ENCODE measurements at regions not wholly inside any gene's neighbourhood (a gene's known extent, or its start where the extent isn't known, plus 50 kb on each side); places are given as distances from the start of the nearest gene placed in this dataset.

DNA sequence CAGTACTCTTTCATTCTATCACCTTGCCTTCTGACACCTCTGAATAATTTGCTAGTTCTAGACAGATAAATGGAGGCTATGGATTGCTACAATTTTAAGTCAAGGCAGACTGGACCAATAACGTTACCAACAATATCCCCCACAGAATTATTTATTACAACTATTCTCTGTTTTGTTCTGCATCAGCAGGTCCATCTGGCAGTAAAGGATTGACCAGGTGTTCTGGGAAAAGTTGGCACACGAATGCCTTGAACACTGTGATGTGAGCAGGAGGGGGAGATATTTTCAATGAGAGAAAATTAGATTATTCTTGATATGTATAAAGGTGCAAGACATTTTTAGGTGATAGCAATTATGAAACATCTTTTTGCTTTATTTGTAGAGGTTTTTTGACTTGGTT lies 718.8 kb upstream of the TMPRSS15 start:
- no peaks in the 10 kb centered on the region for H3K36me3 ChIP-seq (replicated peaks; ENCODE audit: control insufficient read depth, insufficient read depth, low read length)
- DNase-seq = no peak
- no peak overlapping the region for H3K4me3 ChIP-seq (ENCODE audit: insufficient read depth, low read depth, low read length)
- no peaks in the 10 kb centered on the region for H3K27me3 ChIP-seq (ENCODE audit: control insufficient read depth, insufficient read depth, low read length)

DNA sequence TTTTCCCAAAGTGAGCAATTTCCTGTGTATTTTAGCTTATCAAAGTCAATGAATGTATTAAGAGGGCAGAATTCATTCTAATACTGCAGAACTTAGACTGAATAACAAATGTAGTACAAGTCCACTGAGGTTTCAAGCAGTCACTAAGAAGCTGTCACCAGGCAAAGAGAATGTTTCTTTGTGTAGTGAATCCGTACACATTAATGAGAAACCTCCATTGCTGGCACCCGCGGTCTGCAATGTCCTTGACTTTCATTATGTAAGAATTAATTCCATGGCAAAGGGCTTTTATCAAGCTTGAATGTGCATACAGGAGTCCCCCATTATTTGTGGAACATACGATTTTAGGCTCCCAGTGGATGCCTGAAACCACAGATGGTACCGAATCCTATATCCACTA lies 719.5 kb upstream of the TMPRSS15 start:
- H3K27me3 ChIP-seq (ENCODE audit: control insufficient read depth, insufficient read depth, low read length) = no peaks in the 10 kb centered on the region
- no peak overlapping the region for H3K4me3 ChIP-seq (ENCODE audit: insufficient read depth, low read depth, low read length)
- no peak for DNase-seq
- H3K36me3 ChIP-seq (replicated peaks; ENCODE audit: control insufficient read depth, insufficient read depth, low read length) = no peaks in the 10 kb centered on the region

DNA sequence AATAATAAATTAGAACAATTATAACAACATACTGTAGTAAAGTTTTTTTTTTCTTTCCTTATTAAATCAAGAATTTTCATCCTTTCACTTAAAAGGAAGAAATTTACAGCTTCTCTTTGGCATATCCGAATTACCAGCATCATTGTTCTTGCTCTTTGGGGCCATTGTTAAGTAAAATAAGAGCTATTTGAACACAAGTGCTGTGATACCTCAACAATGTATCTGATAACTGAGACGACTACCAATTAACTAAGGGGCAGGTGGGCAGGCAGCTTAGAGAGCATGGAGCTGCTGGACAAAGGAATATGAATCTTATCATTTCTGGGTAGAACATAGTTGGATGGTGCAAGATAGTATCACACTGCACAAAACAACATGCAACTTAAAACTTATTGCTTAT lies 719.9 kb upstream of the TMPRSS15 start:
- H3K4me3 ChIP-seq (ENCODE audit: insufficient read depth, low read depth, low read length) = no peak overlapping the region
- H3K36me3 ChIP-seq (replicated peaks; ENCODE audit: control insufficient read depth, insufficient read depth, low read length) = no peaks in the 10 kb centered on the region
- H3K27me3 ChIP-seq (ENCODE audit: control insufficient read depth, insufficient read depth, low read length) = no peaks in the 10 kb centered on the region
- DNase-seq = peak; percentile 5

DNA sequence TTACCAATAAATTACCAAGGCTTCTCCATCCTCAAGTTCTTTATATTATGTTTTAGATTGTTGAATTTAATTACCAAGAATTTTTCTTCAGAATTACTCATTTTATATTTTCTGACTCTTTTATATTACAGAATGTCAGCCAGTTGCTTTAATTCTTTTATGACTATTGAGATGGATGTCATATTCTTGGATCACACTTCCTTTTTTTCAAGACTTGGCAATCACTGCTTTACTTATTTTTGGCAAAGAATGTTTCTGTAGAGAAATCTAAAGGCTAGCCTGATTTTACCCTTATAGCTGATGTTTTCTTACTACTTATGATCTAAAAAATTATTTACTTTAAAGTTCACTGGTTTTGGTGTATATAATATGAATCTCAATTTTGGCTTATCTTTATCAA lies 721.1 kb upstream of the TMPRSS15 start:
- H3K36me3 ChIP-seq (replicated peaks; ENCODE audit: control insufficient read depth, insufficient read depth, low read length) = no peaks in the 10 kb centered on the region

DNA sequence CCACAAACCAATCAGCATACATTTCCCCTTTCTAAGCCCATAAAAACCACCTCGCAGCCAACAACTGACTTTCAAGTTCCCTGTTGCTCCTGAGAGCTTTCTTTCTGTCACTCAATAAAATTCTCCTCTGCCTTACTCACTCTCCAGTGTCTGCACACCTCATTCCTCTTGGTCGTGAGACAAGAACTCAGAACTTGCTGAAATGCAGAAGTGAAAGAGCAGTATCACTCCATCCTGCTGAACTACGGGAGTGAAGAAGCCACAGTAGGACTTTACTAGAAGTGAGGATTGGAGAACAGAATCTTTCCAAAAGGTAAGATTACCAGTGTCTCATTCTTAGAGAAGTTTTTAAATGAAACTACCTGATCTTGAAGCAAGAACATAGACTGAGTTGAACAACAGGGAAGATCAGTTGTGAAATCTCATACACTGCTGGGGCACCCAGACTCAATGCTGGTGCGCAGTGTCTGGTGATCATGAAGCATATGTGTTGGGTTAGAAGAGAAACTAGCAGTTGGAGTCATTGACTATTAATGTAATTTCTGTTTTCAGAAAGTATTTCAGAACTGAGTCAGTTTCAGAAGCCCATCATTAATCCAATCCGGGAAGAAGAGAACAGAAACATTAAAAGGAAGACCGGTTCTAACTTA lies 726.9 kb upstream of the TMPRSS15 start:
- no peaks in the 10 kb centered on the region for H3K27me3 ChIP-seq (ENCODE audit: control insufficient read depth, insufficient read depth, low read length)
- no peaks in the 10 kb centered on the region for H3K36me3 ChIP-seq (replicated peaks; ENCODE audit: control insufficient read depth, insufficient read depth, low read length)
- H3K4me3 ChIP-seq (ENCODE audit: insufficient read depth, low read depth, low read length) = no peak overlapping the region
- DNase-seq = no peak

More for the DNA sequence above, 721.1 kb upstream of the TMPRSS15 start:
- Histone ChIP-seq H3K27me3 (ENCODE audit: control insufficient read depth, insufficient read depth, low read length) (no peaks in the 10 kb centered on the region), H3K4me3 (ENCODE audit: insufficient read depth, low read depth, low read length) (no peak overlapping the region)
- no peak for DNase-seq

DNA sequence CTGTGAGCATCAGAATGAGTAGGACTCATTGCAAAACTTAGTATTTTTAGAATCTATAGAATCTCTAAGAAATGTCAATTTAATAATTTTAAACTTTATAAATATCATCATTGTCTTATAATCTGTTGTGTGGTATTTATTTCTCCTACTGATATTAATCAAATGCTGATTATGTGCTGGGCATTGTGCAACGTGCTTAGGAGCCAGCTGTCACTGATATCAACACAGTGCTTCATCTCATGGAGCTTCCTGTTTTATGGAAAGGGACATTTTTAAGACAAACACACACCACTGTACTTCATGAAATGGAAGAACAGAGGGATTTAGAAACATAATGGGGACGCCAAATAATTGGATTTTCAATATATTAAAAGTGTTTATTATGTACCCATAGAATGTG lies 737.9 kb upstream of the TMPRSS15 start:
- DNase-seq = no peak
- H3K4me3 ChIP-seq (ENCODE audit: insufficient read depth, low read depth, low read length) = no peak overlapping the region

DNA sequence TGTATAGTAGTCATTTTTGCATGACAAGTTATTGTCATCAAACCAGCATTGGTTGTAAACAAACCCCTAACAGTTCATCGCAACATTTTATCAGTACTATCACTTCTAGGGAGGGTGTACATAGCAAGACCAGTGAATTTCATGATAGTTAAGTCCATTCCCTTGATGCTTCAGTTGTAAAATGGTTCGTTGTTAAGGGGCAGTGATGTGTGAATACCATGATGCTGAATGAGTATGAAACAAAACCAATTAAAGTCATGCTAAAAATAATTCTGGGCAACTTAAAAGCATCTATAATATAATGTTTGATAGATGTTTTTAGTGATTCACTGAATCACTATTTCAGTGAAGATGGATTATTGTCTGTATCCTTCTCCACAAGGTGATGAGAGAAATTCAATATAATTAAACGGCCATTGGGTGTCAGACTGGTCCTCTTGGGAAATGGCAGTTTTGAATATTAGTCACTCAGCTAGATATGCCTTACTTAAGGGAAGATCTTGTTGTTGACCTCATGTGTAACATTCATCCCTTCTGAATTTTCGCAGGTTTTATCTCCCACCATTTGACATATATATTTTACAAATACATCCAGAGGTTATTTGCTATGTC lies 742.2 kb upstream of the TMPRSS15 start:
- no peaks in the 10 kb centered on the region for H3K27me3 ChIP-seq (ENCODE audit: control insufficient read depth, insufficient read depth, low read length)
- DNase-seq = no peak
- no peaks in the 10 kb centered on the region for H3K36me3 ChIP-seq (replicated peaks; ENCODE audit: control insufficient read depth, insufficient read depth, low read length)
- no peak overlapping the region for H3K4me3 ChIP-seq (ENCODE audit: insufficient read depth, low read depth, low read length)

More for the DNA sequence above, 737.9 kb upstream of the TMPRSS15 start:
- Histone ChIP-seq H3K36me3 (replicated peaks; ENCODE audit: control insufficient read depth, insufficient read depth, low read length) (no peaks in the 10 kb centered on the region), H3K27me3 (ENCODE audit: control insufficient read depth, insufficient read depth, low read length) (no peaks in the 10 kb centered on the region)

DNA sequence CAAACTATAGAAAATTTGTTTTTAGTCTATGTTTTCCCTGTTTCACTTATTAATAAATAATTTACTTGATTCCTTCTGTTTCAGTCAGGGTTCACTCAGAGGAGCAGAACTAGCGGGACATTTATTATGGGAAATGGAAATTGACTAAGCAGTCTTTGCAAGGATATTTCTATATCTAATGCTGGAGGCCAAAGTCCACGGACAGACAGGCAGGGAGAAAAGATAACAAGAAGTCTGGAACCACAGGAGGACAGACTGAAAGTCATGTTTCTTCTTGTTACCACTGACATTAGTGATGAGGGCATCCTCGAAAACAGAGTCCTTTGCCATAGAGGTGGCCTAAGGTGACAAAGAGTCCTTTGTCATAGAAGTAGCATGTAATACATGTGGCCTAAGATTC lies 744.5 kb upstream of the TMPRSS15 start:
- Histone ChIP-seq H3K36me3 (replicated peaks; ENCODE audit: control insufficient read depth, insufficient read depth, low read length) (no peaks in the 10 kb centered on the region), H3K4me3 (ENCODE audit: insufficient read depth, low read depth, low read length) (no peak overlapping the region), H3K27me3 (ENCODE audit: control insufficient read depth, insufficient read depth, low read length) (no peaks in the 10 kb centered on the region)
- DNase-seq = no peak

DNA sequence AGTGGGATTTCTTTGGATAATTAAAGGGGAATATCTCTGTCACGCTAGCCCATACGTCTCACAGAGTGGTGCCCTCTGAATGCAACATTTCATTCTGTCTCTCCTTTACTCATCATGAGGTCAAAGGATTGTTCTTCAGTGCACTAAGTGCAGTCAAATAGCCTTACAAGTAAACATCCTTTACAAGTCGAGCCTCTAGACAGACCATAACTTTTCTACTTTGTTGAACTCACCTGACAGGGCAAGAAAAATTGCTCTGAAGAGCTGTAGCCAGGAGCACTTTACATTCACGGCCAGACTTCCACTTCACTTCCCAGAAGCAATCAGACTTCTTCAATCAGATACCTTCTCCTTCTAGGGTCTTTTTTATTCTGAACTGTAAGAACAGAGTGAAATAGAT lies 768.0 kb upstream of the TMPRSS15 start:
- no peaks in the 10 kb centered on the region for H3K27me3 ChIP-seq (ENCODE audit: control insufficient read depth, insufficient read depth, low read length)
- no peak overlapping the region for H3K4me3 ChIP-seq (ENCODE audit: insufficient read depth, low read depth, low read length)
- H3K36me3 ChIP-seq (replicated peaks; ENCODE audit: control insufficient read depth, insufficient read depth, low read length) = no peaks in the 10 kb centered on the region
- no peak for DNase-seq

DNA sequence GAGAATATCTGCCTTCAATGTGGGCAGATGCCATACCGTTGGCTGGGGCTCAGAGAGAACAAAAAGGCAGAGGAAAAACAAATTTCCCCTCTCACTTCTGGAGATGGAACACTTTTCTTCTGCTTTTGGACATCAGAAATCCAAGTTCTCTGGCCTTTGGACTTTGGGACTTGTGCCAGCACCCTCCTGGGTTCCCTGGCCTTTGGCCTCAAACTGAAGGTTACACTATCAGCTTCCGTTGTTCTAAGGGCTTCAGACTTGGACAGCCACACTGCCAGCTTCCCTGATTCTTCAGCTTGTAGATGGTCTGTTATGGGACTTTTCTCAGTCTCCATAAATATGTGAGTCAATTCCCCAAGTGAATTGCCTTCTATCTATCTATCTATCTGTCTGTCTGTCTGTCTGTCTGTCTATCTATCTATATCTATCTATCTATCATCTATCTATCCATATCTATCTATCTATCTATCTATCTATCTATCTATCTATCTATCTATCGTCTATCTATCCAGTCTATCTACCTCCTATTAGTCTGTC lies 778.1 kb upstream of the TMPRSS15 start:
- Histone ChIP-seq H3K36me3 (replicated peaks; ENCODE audit: control insufficient read depth, insufficient read depth, low read length) (no peaks in the 10 kb centered on the region), H3K27me3 (ENCODE audit: control insufficient read depth, insufficient read depth, low read length) (no peaks in the 10 kb centered on the region), H3K4me3 (ENCODE audit: insufficient read depth, low read depth, low read length) (no peak overlapping the region)
- DNase-seq = no peak

DNA sequence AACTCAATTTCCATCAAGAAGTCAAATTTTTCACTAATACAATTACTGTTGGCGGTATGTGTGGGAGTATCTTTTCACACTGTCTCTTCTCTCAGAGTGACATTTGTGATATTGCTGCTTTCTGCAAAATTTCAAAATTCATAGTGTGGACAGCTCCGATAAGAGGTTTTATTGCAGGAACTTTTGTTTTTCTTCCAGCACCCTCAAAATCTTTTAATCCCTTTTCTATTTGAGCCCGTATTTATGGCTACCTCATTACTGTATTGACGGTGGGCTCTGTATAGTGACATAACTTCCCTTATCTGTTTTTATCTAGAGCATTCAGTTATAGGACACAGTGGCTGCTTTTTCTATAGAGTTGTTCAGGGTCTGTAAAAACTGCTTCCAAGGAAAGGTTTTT lies 794.4 kb upstream of the TMPRSS15 start:
- Histone ChIP-seq H3K27me3 (ENCODE audit: control insufficient read depth, insufficient read depth, low read length) (no peaks in the 10 kb centered on the region), H3K4me3 (ENCODE audit: insufficient read depth, low read depth, low read length) (no peak overlapping the region), H3K36me3 (replicated peaks; ENCODE audit: control insufficient read depth, insufficient read depth, low read length) (no peaks in the 10 kb centered on the region)
- no peak for DNase-seq

DNA sequence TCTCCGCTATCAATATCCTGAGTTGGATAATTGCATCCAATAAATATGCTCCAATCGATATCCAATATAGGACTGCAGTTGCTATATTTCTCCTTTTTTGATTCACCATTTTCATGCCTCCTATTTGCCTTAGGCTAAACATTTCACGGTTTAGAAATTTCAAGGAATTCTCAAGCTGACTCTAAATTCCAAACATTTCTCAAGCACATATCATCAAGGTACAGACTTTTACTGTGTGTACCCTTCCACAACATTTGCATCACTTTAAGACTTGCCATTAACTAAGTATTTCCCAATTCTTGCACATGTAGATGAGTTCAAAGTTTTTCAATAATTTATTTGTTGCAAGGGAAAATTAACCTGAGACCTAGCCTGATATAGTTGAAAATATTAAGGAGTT lies 795.2 kb upstream of the TMPRSS15 start:
- no peaks in the 10 kb centered on the region for H3K27me3 ChIP-seq (ENCODE audit: control insufficient read depth, insufficient read depth, low read length)
- DNase-seq = no peak
- H3K36me3 ChIP-seq (replicated peaks; ENCODE audit: control insufficient read depth, insufficient read depth, low read length) = no peaks in the 10 kb centered on the region
- no peak overlapping the region for H3K4me3 ChIP-seq (ENCODE audit: insufficient read depth, low read depth, low read length)

DNA sequence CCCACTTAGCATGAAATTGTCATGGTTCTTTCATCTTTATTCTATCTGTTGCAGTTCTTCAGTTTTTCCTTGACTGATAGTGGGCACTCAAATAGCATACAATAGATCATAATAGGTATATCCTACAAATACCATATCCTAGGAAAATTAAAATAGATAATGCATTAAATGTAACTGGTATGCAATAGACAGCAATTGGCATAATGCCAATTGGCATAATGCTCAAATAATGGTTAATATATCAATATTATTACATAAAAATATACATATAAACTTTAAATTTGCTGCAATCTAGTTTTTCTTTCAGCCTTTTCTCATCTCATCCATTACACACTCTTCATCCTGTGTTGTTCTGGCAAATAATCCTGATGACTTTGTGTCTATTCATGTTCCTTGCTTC lies 814.6 kb upstream of the TMPRSS15 start:
- Histone ChIP-seq H3K27me3 (ENCODE audit: control insufficient read depth, insufficient read depth, low read length) (no peaks in the 10 kb centered on the region), H3K36me3 (replicated peaks; ENCODE audit: control insufficient read depth, insufficient read depth, low read length) (no peaks in the 10 kb centered on the region), H3K4me3 (ENCODE audit: insufficient read depth, low read depth, low read length) (no peak overlapping the region)
- DNase-seq = no peak

DNA sequence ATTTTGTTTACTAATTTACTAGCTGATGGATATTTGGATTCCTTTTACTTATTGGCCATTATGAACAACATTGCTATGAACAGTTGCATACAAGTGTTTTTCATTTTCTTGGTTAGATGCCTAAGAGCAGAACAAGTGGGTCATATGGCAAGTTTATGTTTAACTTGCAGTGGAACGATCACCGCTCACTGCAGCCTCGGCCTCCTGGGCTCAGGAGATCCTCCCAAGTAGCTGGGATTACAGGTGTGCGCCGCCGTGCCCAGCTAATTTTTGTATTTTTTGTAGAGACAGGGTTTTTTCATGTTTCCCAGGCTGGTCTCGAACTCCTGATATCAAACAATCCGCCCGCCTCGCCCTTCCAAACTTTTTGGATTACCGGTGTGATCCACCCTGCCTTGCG lies 820.5 kb upstream of the TMPRSS15 start:
- no peak for DNase-seq
- Histone ChIP-seq H3K27me3 (ENCODE audit: control insufficient read depth, insufficient read depth, low read length) (no peaks in the 10 kb centered on the region), H3K36me3 (replicated peaks; ENCODE audit: control insufficient read depth, insufficient read depth, low read length) (no peaks in the 10 kb centered on the region), H3K4me3 (ENCODE audit: insufficient read depth, low read depth, low read length) (no peak overlapping the region)

DNA sequence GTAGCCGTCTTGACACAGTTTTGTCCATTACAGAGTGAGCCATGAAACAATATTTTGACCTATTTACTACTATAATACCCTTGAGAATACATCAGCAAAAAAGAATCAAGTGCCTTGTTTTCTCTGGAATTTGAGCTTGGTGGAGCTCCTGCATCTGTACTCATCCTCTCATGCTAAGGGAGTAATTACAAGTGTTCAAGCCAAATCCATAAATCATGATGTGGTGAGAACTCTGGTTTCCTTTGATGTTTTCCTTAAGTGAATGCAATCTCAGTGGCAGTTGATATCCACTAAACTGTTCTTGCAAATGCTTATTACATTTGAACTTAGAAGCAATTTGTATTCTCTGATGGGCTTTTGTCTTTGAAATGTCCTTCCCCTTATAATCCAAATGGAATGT lies 824.6 kb upstream of the TMPRSS15 start:
- Histone ChIP-seq H3K36me3 (replicated peaks; ENCODE audit: control insufficient read depth, insufficient read depth, low read length) (no peaks in the 10 kb centered on the region), H3K27me3 (ENCODE audit: control insufficient read depth, insufficient read depth, low read length) (no peaks in the 10 kb centered on the region), H3K4me3 (ENCODE audit: insufficient read depth, low read depth, low read length) (no peak overlapping the region)
- DNase-seq = no peak

Measured in H7 (cell line).